DND-41 (cell line): ENCODE measurements at regions not wholly inside any gene's neighbourhood (a gene's known extent, or its start where the extent isn't known, plus 50 kb on each side); places are given as distances from the start of the nearest gene placed in this dataset.

ENCODE experiments used
- EZH2 ChIP-seq: IDR thresholded peaks from 3 replicates; pipeline ENCODE4 v1.6.1; 2012; ENCODE audit warnings: borderline replicate concordance, low read depth, mild to moderate bottlenecking, moderate library complexity, low read length, inconsistent platforms; ENCODE audit not compliant: severe bottlenecking
- TF ChIP-seq, protein P1 (sequence below): IDR thresholded peaks from 2 replicates; pipeline ENCODE4 v1.5.1; 2012; ENCODE audit warnings: borderline replicate concordance, low read length, moderate library complexity, mild to moderate bottlenecking; ENCODE audit not compliant: poor library complexity, severe bottlenecking; ENCODE audit errors: extremely low read depth

- TF ChIP-seq EZH2: no peak
- TF ChIP-seq, protein P1, sequence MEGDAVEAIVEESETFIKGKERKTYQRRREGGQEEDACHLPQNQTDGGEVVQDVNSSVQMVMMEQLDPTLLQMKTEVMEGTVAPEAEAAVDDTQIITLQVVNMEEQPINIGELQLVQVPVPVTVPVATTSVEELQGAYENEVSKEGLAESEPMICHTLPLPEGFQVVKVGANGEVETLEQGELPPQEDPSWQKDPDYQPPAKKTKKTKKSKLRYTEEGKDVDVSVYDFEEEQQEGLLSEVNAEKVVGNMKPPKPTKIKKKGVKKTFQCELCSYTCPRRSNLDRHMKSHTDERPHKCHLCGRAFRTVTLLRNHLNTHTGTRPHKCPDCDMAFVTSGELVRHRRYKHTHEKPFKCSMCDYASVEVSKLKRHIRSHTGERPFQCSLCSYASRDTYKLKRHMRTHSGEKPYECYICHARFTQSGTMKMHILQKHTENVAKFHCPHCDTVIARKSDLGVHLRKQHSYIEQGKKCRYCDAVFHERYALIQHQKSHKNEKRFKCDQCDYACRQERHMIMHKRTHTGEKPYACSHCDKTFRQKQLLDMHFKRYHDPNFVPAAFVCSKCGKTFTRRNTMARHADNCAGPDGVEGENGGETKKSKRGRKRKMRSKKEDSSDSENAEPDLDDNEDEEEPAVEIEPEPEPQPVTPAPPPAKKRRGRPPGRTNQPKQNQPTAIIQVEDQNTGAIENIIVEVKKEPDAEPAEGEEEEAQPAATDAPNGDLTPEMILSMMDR: no peak
Measured at GRCh38 chr18:60987963-60988362, 345.3 kb upstream of the CDH20 start.
